Panc1 (cell line): ENCODE measurements at regions not wholly inside any gene's neighbourhood (a gene's known extent, or its start where the extent isn't known, plus 50 kb on each side); places are given as distances from the start of the nearest gene placed in this dataset.

Experiments used
- CTCF ChIP-seq: fragments of 450-650 bp; IDR thresholded peaks from 2 replicates; pipeline ENCODE4 v1.5.1; 2017; ENCODE audit warnings: mild to moderate bottlenecking
- POLR2AphosphoS5 ChIP-seq: IDR thresholded peaks from 2 replicates; pipeline ENCODE4 v1.6.1; 2012; ENCODE audit warnings: mild to moderate bottlenecking, low read depth, low read length, moderate library complexity
- REST ChIP-seq, 2 experiments: IDR thresholded peaks; 2 replicates each; pipeline ENCODE4 v1.6.1; 2011 to 2012; ENCODE audit warnings: low read depth in 2 of 2, control low read depth in 1 of 2, low read length in 1 of 2, mild to moderate bottlenecking in 1 of 2, moderate library complexity in 1 of 2; ENCODE audit not compliant: insufficient read depth in 1 of 2
- SIN3A ChIP-seq: IDR thresholded peaks from 2 replicates; pipeline ENCODE4 v1.6.1; 2012; ENCODE audit warnings: low read depth, mild to moderate bottlenecking, low read length, moderate library complexity, borderline replicate concordance; ENCODE audit not compliant: insufficient read depth
- TCF7L2 ChIP-seq: IDR thresholded peaks from 2 replicates; pipeline ENCODE4 v1.6.1; 2011; ENCODE audit warnings: mild to moderate bottlenecking, low read depth, low read length, inconsistent platforms

GRCh38 chr4:138389976-138390685 lies 148.0 kb upstream of the SLC7A11 start:
- TF ChIP-seq CTCF, result no peak
- TF ChIP-seq TCF7L2, result no peak
- no peak for TF ChIP-seq REST (IDR thresholded peaks at IDR 0.05; ENCODE audit: insufficient read depth in 1 of 2, low read depth in 2 of 2, low read length in 1 of 2)
- TF ChIP-seq SIN3A, result no peak
- TF ChIP-seq POLR2AphosphoS5, result no peak
